Lower leg skin (tissue), 4 donors: ENCODE measurements at regions not wholly inside any gene's neighbourhood (a gene's known extent, or its start where the extent isn't known, plus 50 kb on each side); places are given as distances from the start of the nearest gene placed in this dataset.

Source experiments
- DNase-seq, 2 donors: peaks; one replicate each; pipeline ENCODE4 v3.0.0-alpha.2; 2019; ENCODE audit warnings: low spot score in 2 of 2
- H3K4me3 ChIP-seq: fragments of 200-600 bp; sonication (generic); 2 replicates; pipeline ENCODE4 v1.5.1; 2017; ENCODE audit warnings: mild to moderate bottlenecking, low read depth; ENCODE audit not compliant: poor library complexity, severe bottlenecking
- CTCF ChIP-seq, 3 donors: fragments of 450-650 bp; IDR thresholded peaks; one replicate each; pipeline ENCODE4 v1.5.1; 2016; ENCODE audit warnings: antibody characterized with exemption in 3 of 3, mild to moderate bottlenecking in 3 of 3, moderate library complexity in 2 of 3
- POLR2A ChIP-seq, 2 donors: fragments of 450-650 bp; IDR thresholded peaks; one replicate each; pipeline ENCODE4 v1.6.1; 2016 to 2017; ENCODE audit warnings: antibody characterized with exemption in 2 of 2, mild to moderate bottlenecking in 1 of 2, moderate library complexity in 1 of 2
- WGBS, 2 donors: methylation state at CpG; one replicate each; pipeline ENCODE4 v1.1.5; 2018; 5-methylcytosine and 5-hydroxymethylcytosine counted together
- intact Hi-C: fragments of 100-400 bp; cut with DNase I; formaldehyde crosslinking; loops from one replicate; pipeline ENCODE4 v1.15.0; 2023; ENCODE audit warnings: low total_unique reads

GRCh38 chr21:38619480-38619879 lies 121.2 kb upstream of the ERG start:
- WGBS, 2 donors = 57 to 62% methylated on average over 2 of the region's 2 CpGs
- no peak for TF ChIP-seq CTCF (IDR thresholded peaks at IDR 0.05)
- no peak for TF ChIP-seq POLR2A (IDR thresholded peaks at IDR 0.05)
- no peak overlapping the region for H3K4me3 ChIP-seq
- intact Hi-C loops = no loop called here
- no peak for DNase-seq

GRCh38 chr21:38619992-38620479 lies 121.8 kb upstream of the ERG start:
- peak in 1 of 2 donors; percentile 17 for DNase-seq
- no peak overlapping the region for H3K4me3 ChIP-seq
- WGBS, 2 donors = 28 to 32% methylated on average over 9 of the region's 9 CpGs
- TF ChIP-seq CTCF (IDR thresholded peaks at IDR 0.05) = no peak
- TF ChIP-seq POLR2A (IDR thresholded peaks at IDR 0.05) = no peak
- intact Hi-C loops = no loop called here

GRCh38 chr21:38621132-38621531 lies 122.9 kb upstream of the ERG start:
- DNase-seq = no peak
- TF ChIP-seq CTCF (IDR thresholded peaks at IDR 0.05) (no peak), POLR2A (IDR thresholded peaks at IDR 0.05) (no peak)
- no peak overlapping the region for H3K4me3 ChIP-seq
- WGBS, 2 donors = 100% methylated on average over 3 of the region's 3 CpGs
- intact Hi-C loops = no loop called here

- 92 to 97% methylated on average over 12 of the region's 12 CpGs for WGBS, 2 donors
- no peak overlapping the region for H3K4me3 ChIP-seq
- intact Hi-C loops = no loop called here
- DNase-seq = no peak
- TF ChIP-seq CTCF (IDR thresholded peaks at IDR 0.05) = peak in 1 of 3 donors; percentile 60
- no peak for TF ChIP-seq POLR2A (IDR thresholded peaks at IDR 0.05)
Observed at GRCh38 chr21:38622081-38622826, 124.0 kb upstream of the ERG start.

- intact Hi-C loops = no loop called here
- no peak for TF ChIP-seq POLR2A (IDR thresholded peaks at IDR 0.05)
- TF ChIP-seq CTCF (IDR thresholded peaks at IDR 0.05) = no peak
- no peak overlapping the region for H3K4me3 ChIP-seq
- 45 to 50% methylated on average over 2 of the region's 2 CpGs for WGBS, 2 donors
- no peak for DNase-seq
Observed at GRCh38 chr21:38622827-38623209, 124.5 kb upstream of the ERG start.

- WGBS, 2 donors = 75% methylated on average over 4 of the region's 4 CpGs
- intact Hi-C loops = no loop called here
- TF ChIP-seq POLR2A (IDR thresholded peaks at IDR 0.05) (no peak), CTCF (IDR thresholded peaks at IDR 0.05) (no peak)
- no peak for DNase-seq
- H3K4me3 ChIP-seq = no peak overlapping the region
Observed at GRCh38 chr21:38623552-38623951, 125.3 kb upstream of the ERG start.
